Ascending aorta (tissue), 2 donors: ENCODE measurements at regions not wholly inside any gene's neighbourhood (a gene's known extent, or its start where the extent isn't known, plus 50 kb on each side); places are given as distances from the start of the nearest gene placed in this dataset.

Experiments used
- DNase-seq, 2 donors: peaks; one replicate each; pipeline ENCODE4 v3.0.0-alpha.2; 2019; ENCODE audit warnings: low spot score in 2 of 2
- H3K27ac ChIP-seq, 2 donors: fragments of 200-600 bp; sonication (generic); one replicate each; pipeline ENCODE4 v1.5.1; 2016 to 2017; ENCODE audit warnings: mild to moderate bottlenecking in 1 of 2
- H3K27me3 ChIP-seq: fragments of 200-600 bp; sonication (generic); one replicate; pipeline ENCODE4 v1.5.1; 2017
- H3K36me3 ChIP-seq, 2 donors: fragments of 200-600 bp; sonication (generic); one replicate each; pipeline ENCODE4 v1.5.1; 2016
- H3K4me1 ChIP-seq, 2 donors: fragments of 200-600 bp; sonication (generic); one replicate each; pipeline ENCODE4 v1.5.1; 2016 to 2017; ENCODE audit warnings: mild to moderate bottlenecking in 1 of 2
- H3K4me3 ChIP-seq, 2 donors: fragments of 200-600 bp; sonication (generic); one replicate each; pipeline ENCODE4 v1.5.1; 2016 to 2017; ENCODE audit warnings: mild to moderate bottlenecking in 1 of 2
- H3K9me3 ChIP-seq, 2 donors: fragments of 200-600 bp; sonication (generic); one replicate each; pipeline ENCODE4 v1.5.1; 2016
- intact Hi-C: fragments of 100-400 bp; cut with DNase I; formaldehyde crosslinking; loops from one replicate; pipeline ENCODE4 v1.15.1; 2023
- TF ChIP-seq, protein P1 (sequence below), 3 experiments: fragments of 200-600 bp in 2 of 3; fragments of 450-650 bp in 1 of 3; sonication (generic) in 2 of 3; IDR thresholded peaks; one replicate each; pipeline ENCODE4 v1.5.1; 2016 to 2019; ENCODE audit warnings: antibody characterized with exemption in 3 of 3, mild to moderate bottlenecking in 1 of 3, moderate library complexity in 1 of 3

DNA sequence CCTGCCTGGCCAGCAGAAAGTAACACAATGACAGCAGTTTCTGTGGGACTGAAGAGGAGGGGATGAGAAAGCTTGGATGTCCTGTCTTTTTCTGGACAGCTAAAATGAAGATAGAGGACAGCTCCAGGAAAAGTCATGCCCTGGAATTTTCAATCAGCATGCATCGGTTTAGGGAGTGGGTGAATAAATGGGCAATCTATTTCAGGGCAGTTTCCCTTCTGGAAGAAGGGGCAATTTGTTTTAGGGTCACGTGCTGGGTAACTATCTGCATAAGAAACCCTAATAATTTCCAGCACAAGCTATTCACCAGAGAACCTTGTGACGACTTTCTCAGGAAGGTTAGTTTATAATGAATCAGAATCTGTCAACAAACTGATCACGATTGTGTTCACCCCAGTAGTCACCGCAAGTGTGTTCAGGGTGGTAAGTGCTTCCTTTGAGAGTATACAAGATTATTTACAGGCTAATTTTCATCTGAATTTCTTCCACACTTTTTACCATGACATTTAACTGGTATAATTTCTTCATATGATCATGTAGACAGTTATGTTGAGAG is 318.0 kb upstream of the GBE1 start:
- DNase-seq, result no peak
- H3K4me3 ChIP-seq, result no peak overlapping the region
- intact Hi-C loops, result no loop called here
- H3K36me3 ChIP-seq, result no peaks in the 10 kb centered on the region
- no peaks in the 10 kb centered on the region for H3K9me3 ChIP-seq
- H3K27ac ChIP-seq, result no peak overlapping the region
- no peaks in the 10 kb centered on the region for H3K4me1 ChIP-seq
- no peaks in the 10 kb centered on the region for H3K27me3 ChIP-seq
- TF ChIP-seq, protein P1, sequence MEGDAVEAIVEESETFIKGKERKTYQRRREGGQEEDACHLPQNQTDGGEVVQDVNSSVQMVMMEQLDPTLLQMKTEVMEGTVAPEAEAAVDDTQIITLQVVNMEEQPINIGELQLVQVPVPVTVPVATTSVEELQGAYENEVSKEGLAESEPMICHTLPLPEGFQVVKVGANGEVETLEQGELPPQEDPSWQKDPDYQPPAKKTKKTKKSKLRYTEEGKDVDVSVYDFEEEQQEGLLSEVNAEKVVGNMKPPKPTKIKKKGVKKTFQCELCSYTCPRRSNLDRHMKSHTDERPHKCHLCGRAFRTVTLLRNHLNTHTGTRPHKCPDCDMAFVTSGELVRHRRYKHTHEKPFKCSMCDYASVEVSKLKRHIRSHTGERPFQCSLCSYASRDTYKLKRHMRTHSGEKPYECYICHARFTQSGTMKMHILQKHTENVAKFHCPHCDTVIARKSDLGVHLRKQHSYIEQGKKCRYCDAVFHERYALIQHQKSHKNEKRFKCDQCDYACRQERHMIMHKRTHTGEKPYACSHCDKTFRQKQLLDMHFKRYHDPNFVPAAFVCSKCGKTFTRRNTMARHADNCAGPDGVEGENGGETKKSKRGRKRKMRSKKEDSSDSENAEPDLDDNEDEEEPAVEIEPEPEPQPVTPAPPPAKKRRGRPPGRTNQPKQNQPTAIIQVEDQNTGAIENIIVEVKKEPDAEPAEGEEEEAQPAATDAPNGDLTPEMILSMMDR (IDR thresholded peaks at IDR 0.05), result no peak

- intact Hi-C loops, result no loop called here
- DNase-seq, result no peak
- H3K27ac ChIP-seq, result no peak overlapping the region
- no peak overlapping the region for H3K4me3 ChIP-seq
- TF ChIP-seq, protein P1 (IDR thresholded peaks at IDR 0.05), result no peak
- H3K36me3 ChIP-seq, result no peaks in the 10 kb centered on the region
- no peaks in the 10 kb centered on the region for H3K9me3 ChIP-seq
- no peaks in the 10 kb centered on the region for H3K4me1 ChIP-seq
- H3K27me3 ChIP-seq, result no peaks in the 10 kb centered on the region
Measured at GRCh38 chr3:82078246-82078645, 316.8 kb upstream of the GBE1 start.

GRCh38 chr3:82067420-82067819 is 306.0 kb upstream of the GBE1 start:
- intact Hi-C loops, result no loop called here
- TF ChIP-seq, protein P1 (IDR thresholded peaks at IDR 0.05), result no peak
- no peaks in the 10 kb centered on the region for H3K27me3 ChIP-seq

DNA sequence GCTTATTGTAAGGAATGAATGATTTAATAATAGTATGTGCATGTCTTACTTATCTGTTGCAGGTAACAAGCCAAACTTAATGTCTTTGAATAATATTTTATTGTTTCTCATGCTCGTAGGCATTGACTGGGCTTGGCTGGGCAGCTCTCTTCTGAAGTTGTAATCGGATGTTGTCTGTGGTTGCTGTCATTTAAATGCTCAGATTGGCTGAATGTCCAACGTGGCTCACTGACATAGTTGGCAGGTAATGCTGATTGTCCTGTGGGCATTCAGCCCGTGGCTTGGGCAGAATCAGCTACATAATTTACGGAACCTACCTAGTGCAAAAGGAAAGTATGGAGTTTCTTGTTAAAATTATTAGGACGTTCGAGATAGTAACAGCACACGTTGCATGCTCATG is 297.4 kb upstream of the GBE1 start:
- TF ChIP-seq, protein P1 (IDR thresholded peaks at IDR 0.05), result no peak
- H3K4me3 ChIP-seq, result no peak overlapping the region
- no peak overlapping the region for H3K27ac ChIP-seq
- DNase-seq, result no peak
- H3K9me3 ChIP-seq, result no peaks in the 10 kb centered on the region
- H3K36me3 ChIP-seq, result no peaks in the 10 kb centered on the region
- intact Hi-C loops, result no loop called here
- H3K4me1 ChIP-seq, result no peaks in the 10 kb centered on the region
- no peaks in the 10 kb centered on the region for H3K27me3 ChIP-seq

More at GRCh38 chr3:82067420-82067819, 306.0 kb upstream of the GBE1 start:
- Histone ChIP-seq H3K27ac (no peak overlapping the region), H3K4me3 (no peak overlapping the region), H3K9me3 (no peaks in the 10 kb centered on the region), H3K4me1 (no peaks in the 10 kb centered on the region), H3K36me3 (no peaks in the 10 kb centered on the region)
- no peak for DNase-seq

DNA sequence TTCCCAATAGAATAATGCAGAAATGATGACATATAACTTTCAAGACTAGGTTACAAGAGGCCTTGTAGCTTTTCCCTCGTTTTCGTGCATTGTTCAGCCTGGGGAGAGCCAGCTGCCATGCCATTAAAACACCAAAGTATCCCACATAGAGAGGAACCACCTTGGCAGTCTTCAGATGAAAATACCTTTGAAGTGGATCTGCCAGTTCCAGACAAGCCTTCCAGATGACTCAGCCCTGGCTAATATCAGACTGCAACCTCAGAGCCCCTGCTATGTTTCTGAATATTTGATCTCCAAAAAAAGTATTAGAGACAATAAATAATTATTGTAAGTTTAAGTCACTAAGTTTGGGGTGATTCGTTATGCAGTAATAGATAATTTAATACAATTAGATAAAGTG is 294.3 kb upstream of the GBE1 start:
- no peaks in the 10 kb centered on the region for H3K4me1 ChIP-seq
- TF ChIP-seq, protein P1 (IDR thresholded peaks at IDR 0.05), result no peak
- no peaks in the 10 kb centered on the region for H3K9me3 ChIP-seq
- no peaks in the 10 kb centered on the region for H3K27me3 ChIP-seq
- DNase-seq, result no peak
- no peak overlapping the region for H3K27ac ChIP-seq
- H3K4me3 ChIP-seq, result no peak overlapping the region
- no peaks in the 10 kb centered on the region for H3K36me3 ChIP-seq
- intact Hi-C loops, result no loop called here

DNA sequence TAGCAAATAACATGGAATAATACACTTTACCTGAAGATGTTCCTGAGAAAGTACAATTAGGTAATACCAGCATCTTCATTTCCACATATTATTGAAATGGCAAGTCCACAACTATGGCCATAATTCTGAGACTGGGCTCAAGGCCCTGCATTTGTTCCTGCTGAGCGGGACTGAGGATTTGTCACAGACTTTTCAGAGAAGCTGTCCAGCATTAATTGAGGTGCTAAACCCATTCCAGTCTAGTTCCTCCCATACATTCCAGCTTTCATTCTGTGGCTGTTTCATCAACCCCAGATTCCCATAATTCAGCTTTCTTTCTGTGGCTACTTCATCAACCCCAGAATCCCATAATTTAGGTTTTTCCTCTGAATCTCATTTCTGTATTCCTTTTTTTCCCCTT is 293.4 kb upstream of the GBE1 start:
- intact Hi-C loops, result no loop called here
- no peak overlapping the region for H3K4me3 ChIP-seq
- no peak for DNase-seq
- H3K27ac ChIP-seq, result no peak overlapping the region
- TF ChIP-seq, protein P1 (IDR thresholded peaks at IDR 0.05), result no peak
- H3K9me3 ChIP-seq, result no peaks in the 10 kb centered on the region
- H3K36me3 ChIP-seq, result no peaks in the 10 kb centered on the region
- no peaks in the 10 kb centered on the region for H3K27me3 ChIP-seq
- no peaks in the 10 kb centered on the region for H3K4me1 ChIP-seq
